Astrocyte (in vitro differentiated cells and primary cell): ENCODE measurements at regions not wholly inside any gene's neighbourhood (a gene's known extent, or its start where the extent isn't known, plus 50 kb on each side); places are given as distances from the start of the nearest gene placed in this dataset.

Experiments
- DNase-seq: peaks from one replicate; pipeline ENCODE4 v3.0.0-alpha.2; 2010; ENCODE audit warnings: low read depth
- FAIRE-seq: peaks from 2 replicates; lab custom pipeline; 2011; peaks lifted over from hg19 to GRCh38; lab: Jason Lieb, UNC
- H2AFZ ChIP-seq: 2 replicates; pipeline ENCODE4 v1.6.0; 2012; ENCODE audit warnings: low read depth, low read length, inconsistent platforms
- H3K27ac ChIP-seq: 2 replicates; pipeline ENCODE4 v1.5.1; 2011; ENCODE audit warnings: low read depth, low read length, inconsistent platforms
- H3K27me3 ChIP-seq: 2 replicates; pipeline ENCODE4 v1.6.0; 2011; ENCODE audit warnings: low read length, inconsistent platforms; ENCODE audit not compliant: insufficient read depth
- H3K36me3 ChIP-seq: 2 replicates; pipeline ENCODE4 v1.5.1; 2011; ENCODE audit warnings: low read length, inconsistent platforms; ENCODE audit not compliant: insufficient read depth
- H3K4me1 ChIP-seq: 2 replicates; pipeline ENCODE4 v1.5.1; 2011; ENCODE audit warnings: low read length, inconsistent platforms; ENCODE audit not compliant: insufficient read depth
- H3K4me2 ChIP-seq: 2 replicates; pipeline ENCODE4 v1.6.0; 2012; ENCODE audit warnings: low read length, inconsistent platforms
- H3K4me3 ChIP-seq: 2 replicates; pipeline ENCODE4 v1.5.1; 2011; ENCODE audit warnings: low read depth, mild to moderate bottlenecking, low read length, inconsistent platforms; ENCODE audit not compliant: insufficient read depth
- H3K79me2 ChIP-seq: 2 replicates; pipeline ENCODE4 v1.6.0; 2012; ENCODE audit warnings: mild to moderate bottlenecking, low read length, inconsistent platforms; ENCODE audit not compliant: insufficient read depth
- H3K9ac ChIP-seq: 2 replicates; pipeline ENCODE4 v1.6.0; 2012; ENCODE audit warnings: mild to moderate bottlenecking, low read length, inconsistent platforms
- H3K9me3 ChIP-seq: 2 replicates; pipeline ENCODE4 v1.5.1; 2012; ENCODE audit warnings: low read depth, mild to moderate bottlenecking, low read length, inconsistent platforms; ENCODE audit not compliant: insufficient read depth
- H4K20me1 ChIP-seq: 2 replicates; pipeline ENCODE4 v1.6.0; 2012; ENCODE audit warnings: low read length, inconsistent platforms; ENCODE audit not compliant: insufficient read depth
- H3K27ac Mint-ChIP-seq: one replicate; pipeline ENCODE4 v1.8.0; 2021; ENCODE audit warnings: mild to moderate bottlenecking, mixed read lengths; ENCODE audit not compliant: unreplicated experiment
- H3K27me3 Mint-ChIP-seq: one replicate; pipeline ENCODE4 v1.8.0; 2021; ENCODE audit warnings: low read depth, mixed read lengths; ENCODE audit not compliant: unreplicated experiment
- H3K36me3 Mint-ChIP-seq: one replicate; pipeline ENCODE4 v1.8.0; 2021; ENCODE audit warnings: low read depth, mixed read lengths; ENCODE audit not compliant: unreplicated experiment
- H3K4me1 Mint-ChIP-seq: one replicate; pipeline ENCODE4 v1.8.0; 2021; ENCODE audit warnings: low read depth, mixed read lengths; ENCODE audit not compliant: unreplicated experiment
- H3K4me3 Mint-ChIP-seq: one replicate; pipeline ENCODE4 v1.8.0; 2021; ENCODE audit warnings: mild to moderate bottlenecking, moderate library complexity, mixed read lengths; ENCODE audit not compliant: unreplicated experiment
- H3K9me3 Mint-ChIP-seq: one replicate; pipeline ENCODE4 v1.8.0; 2021; ENCODE audit warnings: mild to moderate bottlenecking, mixed read lengths; ENCODE audit not compliant: unreplicated experiment
- CTCF ChIP-seq: IDR thresholded peaks from 2 replicates; pipeline ENCODE4 v1.5.1; 2011; ENCODE audit warnings: low read depth, mild to moderate bottlenecking, inconsistent platforms, low read length, moderate library complexity; ENCODE audit not compliant: insufficient read depth
- EZH2 ChIP-seq: IDR thresholded peaks from 2 replicates; pipeline ENCODE4 v1.6.1; 2012; ENCODE audit warnings: mild to moderate bottlenecking, low read length, inconsistent platforms; ENCODE audit not compliant: insufficient read depth

GRCh38 chr1:219417610-219418009 lies 195.3 kb downstream of the ZC3H11B start:
- no peaks in the 10 kb centered on the region for H3K36me3 Mint-ChIP-seq
- Histone ChIP-seq H2AFZ (no peak overlapping the region), H3K4me1 (no peaks in the 10 kb centered on the region), H3K27me3 (no peaks in the 10 kb centered on the region), H3K4me2 (no peak overlapping the region), H3K9me3 (no peaks in the 10 kb centered on the region), H3K79me2 (no peaks in the 10 kb centered on the region), H3K9ac (no peak overlapping the region), H3K36me3 (no peaks in the 10 kb centered on the region), H3K4me3 (no peak overlapping the region), H4K20me1 (no peaks in the 10 kb centered on the region), H3K27ac (no peak overlapping the region)
- TF ChIP-seq CTCF (no peak), EZH2 (no peak)
- peaks cover 4% of the 10 kb centered on the region for H3K4me1 Mint-ChIP-seq
- H3K27ac Mint-ChIP-seq = no peak overlapping the region
- DNase-seq = no peak
- no peak overlapping the region for H3K4me3 Mint-ChIP-seq
- H3K9me3 Mint-ChIP-seq = no peaks in the 10 kb centered on the region
- FAIRE-seq = no peak
- H3K27me3 Mint-ChIP-seq = no peaks in the 10 kb centered on the region

GRCh38 chr1:219416598-219417238 lies 196.2 kb downstream of the ZC3H11B start:
- H3K4me3 ChIP-seq = no peak overlapping the region
- DNase-seq = peak; percentile 18

More at GRCh38 chr1:219416598-219417238, 196.2 kb downstream of the ZC3H11B start:
- TF ChIP-seq CTCF = peak; percentile 71
- no peak for TF ChIP-seq EZH2
- H3K9me3 Mint-ChIP-seq = peaks cover 2% of the 10 kb centered on the region
- Histone ChIP-seq H3K9ac (no peak overlapping the region), H3K36me3 (no peaks in the 10 kb centered on the region), H3K4me1 (no peaks in the 10 kb centered on the region), H3K4me2 (no peak overlapping the region), H4K20me1 (no peaks in the 10 kb centered on the region), H3K27ac (no peak overlapping the region), H2AFZ (no peak overlapping the region), H3K27me3 (no peaks in the 10 kb centered on the region), H3K79me2 (no peaks in the 10 kb centered on the region), H3K9me3 (no peaks in the 10 kb centered on the region)
- H3K27ac Mint-ChIP-seq = no peak overlapping the region
- no peaks in the 10 kb centered on the region for H3K36me3 Mint-ChIP-seq
- FAIRE-seq = peak; percentile 95
- H3K27me3 Mint-ChIP-seq = no peaks in the 10 kb centered on the region
- H3K4me3 Mint-ChIP-seq = no peak overlapping the region
- H3K4me1 Mint-ChIP-seq = peaks cover 5% of the 10 kb centered on the region
